ENCODE measurements at regions not wholly inside any gene's neighbourhood (a gene's known extent, or its start where the extent isn't known, plus 50 kb on each side); places are given as distances from the start of the nearest gene placed in this dataset.
"Not testable (repeated sequence)": the region's sequence is repeated elsewhere in the genome, so short reads cannot be mapped to it uniquely, and the experiment has no call there.

- H3K27ac ChIP-seq (ENCODE audit: low read depth, low read length); H3K79me2 ChIP-seq (ENCODE audit: control insufficient read depth, insufficient read depth, low read length, unreplicated experiment); H3K4me3 ChIP-seq (ENCODE audit: low read depth, low read length); H3K4me1 ChIP-seq (ENCODE audit: control insufficient read depth, insufficient read depth, low read length, unreplicated experiment); H3K27me3 ChIP-seq (ENCODE audit: insufficient read depth, low read length); H2AFZ ChIP-seq (ENCODE audit: low read length, unreplicated experiment); H3K36me3 ChIP-seq (ENCODE audit: insufficient read depth, low read length): not testable (repeated sequence)
These were observed 105.5 kb upstream of the NBPF9 start for GRCh38 chr1:149208836-149209235.

DNA sequence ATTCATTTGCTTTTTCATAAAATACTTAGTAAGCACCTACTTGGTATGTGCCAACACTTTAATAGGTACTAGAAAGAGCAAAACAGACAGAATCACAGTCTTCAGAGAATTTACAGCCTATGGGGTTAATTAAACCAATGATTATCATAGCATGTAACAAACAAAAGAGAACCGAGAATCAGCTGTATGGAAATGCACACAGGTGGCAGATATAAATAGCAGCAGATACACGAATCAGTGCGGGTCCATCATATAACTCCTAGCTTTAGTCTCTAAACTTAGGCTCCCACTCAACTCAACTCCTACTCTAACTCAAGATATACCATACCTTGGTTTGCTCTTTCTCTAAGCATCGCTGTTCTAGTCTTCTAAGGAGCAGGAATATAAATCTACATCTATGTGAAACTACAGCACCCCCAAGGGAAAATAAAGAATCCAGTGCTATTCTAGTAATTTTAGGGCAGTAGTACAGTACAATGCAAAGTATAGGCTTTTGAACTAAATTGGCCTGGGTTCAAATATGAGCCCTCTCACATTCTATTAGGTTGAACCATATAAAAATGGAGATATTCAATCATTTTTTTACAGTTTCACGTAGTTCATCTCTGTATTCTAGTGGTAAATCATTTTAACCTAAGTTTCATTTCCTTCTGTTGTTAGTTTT, 108.5 kb upstream of the NBPF9 start:
- not testable (repeated sequence) for H3K27me3 ChIP-seq (ENCODE audit: insufficient read depth, low read length); H3K4me3 ChIP-seq (ENCODE audit: low read depth, low read length); H3K27ac ChIP-seq (ENCODE audit: low read depth, low read length); H3K4me1 ChIP-seq (ENCODE audit: control insufficient read depth, insufficient read depth, low read length, unreplicated experiment); H2AFZ ChIP-seq (ENCODE audit: low read length, unreplicated experiment); H3K36me3 ChIP-seq (ENCODE audit: insufficient read depth, low read length); H3K79me2 ChIP-seq (ENCODE audit: control insufficient read depth, insufficient read depth, low read length, unreplicated experiment)

DNA sequence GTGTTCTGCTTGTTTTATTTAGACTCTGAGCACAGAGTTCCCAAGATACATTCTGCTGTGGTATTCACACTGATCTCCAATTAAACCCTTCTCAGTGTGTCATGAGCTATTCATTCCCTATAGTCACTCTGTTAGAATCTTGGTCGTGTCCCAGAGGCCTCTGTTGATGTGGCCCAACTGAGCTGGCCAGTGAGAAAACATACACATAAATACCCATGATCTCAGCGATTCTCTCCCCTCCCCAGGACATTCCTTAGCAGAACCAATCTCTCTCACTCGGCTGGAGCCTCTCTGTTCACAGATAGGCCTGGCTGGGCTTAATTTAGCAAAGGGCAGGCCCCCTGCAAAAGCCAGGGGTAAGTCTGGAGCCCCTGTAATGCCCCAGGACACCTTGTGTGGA, 109.6 kb upstream of the NBPF9 start:
- not testable (repeated sequence) for H3K27me3 ChIP-seq (ENCODE audit: insufficient read depth, low read length); H3K4me1 ChIP-seq (ENCODE audit: control insufficient read depth, insufficient read depth, low read length, unreplicated experiment); H3K79me2 ChIP-seq (ENCODE audit: control insufficient read depth, insufficient read depth, low read length, unreplicated experiment); H2AFZ ChIP-seq (ENCODE audit: low read length, unreplicated experiment); H3K27ac ChIP-seq (ENCODE audit: low read depth, low read length); H3K36me3 ChIP-seq (ENCODE audit: insufficient read depth, low read length); H3K4me3 ChIP-seq (ENCODE audit: low read depth, low read length)

- H2AFZ ChIP-seq (ENCODE audit: low read length, unreplicated experiment); H3K27ac ChIP-seq (ENCODE audit: low read depth, low read length); H3K27me3 ChIP-seq (ENCODE audit: insufficient read depth, low read length); H3K4me1 ChIP-seq (ENCODE audit: control insufficient read depth, insufficient read depth, low read length, unreplicated experiment); H3K4me3 ChIP-seq (ENCODE audit: low read depth, low read length); H3K36me3 ChIP-seq (ENCODE audit: insufficient read depth, low read length); H3K79me2 ChIP-seq (ENCODE audit: control insufficient read depth, insufficient read depth, low read length, unreplicated experiment): not testable (repeated sequence)
These were observed 110.3 kb upstream of the NBPF9 start for GRCh38 chr1:149213673-149214072.

DNA sequence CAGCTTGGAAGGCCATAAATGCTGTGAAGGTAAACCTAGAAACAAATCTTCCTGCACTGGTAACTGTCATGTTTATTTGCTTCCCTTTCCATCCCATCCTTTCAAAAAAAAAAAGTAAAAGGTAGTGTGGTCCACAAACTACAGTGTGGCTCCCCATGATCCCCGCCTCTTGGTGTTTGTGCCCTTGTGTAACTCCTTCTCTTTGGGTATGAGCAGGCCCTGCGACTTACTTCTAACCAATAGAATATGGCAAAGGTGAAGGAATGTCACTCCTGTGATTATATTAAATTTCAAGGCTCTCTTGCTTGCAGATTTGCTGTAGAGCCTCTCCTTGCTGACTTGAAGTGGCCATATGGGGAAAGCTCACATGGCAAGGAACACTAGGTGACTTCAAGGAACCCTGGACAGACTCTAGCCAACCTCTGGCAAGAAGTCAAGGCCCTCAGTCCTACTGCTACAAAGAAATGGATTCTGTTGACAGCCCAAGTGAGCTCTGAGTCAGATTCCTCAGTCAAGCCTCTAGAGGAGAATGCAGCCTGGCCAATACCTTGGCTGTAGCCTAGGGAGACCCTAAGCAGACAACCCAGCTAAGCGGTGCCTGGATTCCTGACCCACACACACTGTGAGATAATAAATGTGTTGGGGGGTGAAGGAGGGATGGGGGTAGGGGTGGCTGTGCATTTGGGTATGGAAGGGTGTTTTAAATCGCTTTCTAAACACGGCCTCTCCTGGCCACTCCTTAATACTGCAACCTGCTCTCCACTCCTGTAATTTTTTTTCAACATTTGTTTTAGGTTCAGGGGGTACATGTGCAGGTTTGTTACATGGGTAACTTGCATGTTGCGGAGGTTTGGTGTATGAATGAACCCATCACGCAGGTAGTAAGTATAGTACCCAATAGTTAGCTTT, 115.0 kb upstream of the NBPF9 start:
- not testable (repeated sequence) for H3K4me3 ChIP-seq (ENCODE audit: low read depth, low read length); H3K27ac ChIP-seq (ENCODE audit: low read depth, low read length); H3K4me1 ChIP-seq (ENCODE audit: control insufficient read depth, insufficient read depth, low read length, unreplicated experiment)

GRCh38 chr1:149219539-149219938, 116.2 kb upstream of the NBPF9 start:
- not testable (repeated sequence) for H3K4me3 ChIP-seq (ENCODE audit: low read depth, low read length); H3K4me1 ChIP-seq (ENCODE audit: control insufficient read depth, insufficient read depth, low read length, unreplicated experiment); H3K27me3 ChIP-seq (ENCODE audit: insufficient read depth, low read length); H3K36me3 ChIP-seq (ENCODE audit: insufficient read depth, low read length); H3K79me2 ChIP-seq (ENCODE audit: control insufficient read depth, insufficient read depth, low read length, unreplicated experiment); H2AFZ ChIP-seq (ENCODE audit: low read length, unreplicated experiment); H3K27ac ChIP-seq (ENCODE audit: low read depth, low read length)

More for the DNA sequence above, 115.0 kb upstream of the NBPF9 start:
- H3K79me2 ChIP-seq (ENCODE audit: control insufficient read depth, insufficient read depth, low read length, unreplicated experiment); H3K27me3 ChIP-seq (ENCODE audit: insufficient read depth, low read length); H3K36me3 ChIP-seq (ENCODE audit: insufficient read depth, low read length); H2AFZ ChIP-seq (ENCODE audit: low read length, unreplicated experiment): not testable (repeated sequence)

- H3K36me3 ChIP-seq (ENCODE audit: insufficient read depth, low read length) = not testable (repeated sequence)
These were observed 117.2 kb upstream of the NBPF9 start for GRCh38 chr1:149220463-149221074.

GRCh38 chr1:149227933-149228665, 124.7 kb upstream of the NBPF9 start:
- H3K27ac ChIP-seq (ENCODE audit: low read depth, low read length) = peak overlapping the region; percentile 76
- H3K36me3 ChIP-seq (ENCODE audit: insufficient read depth, low read length); H3K4me3 ChIP-seq (ENCODE audit: low read depth, low read length); H3K79me2 ChIP-seq (ENCODE audit: control insufficient read depth, insufficient read depth, low read length, unreplicated experiment); H3K4me1 ChIP-seq (ENCODE audit: control insufficient read depth, insufficient read depth, low read length, unreplicated experiment); H3K27me3 ChIP-seq (ENCODE audit: insufficient read depth, low read length); H2AFZ ChIP-seq (ENCODE audit: low read length, unreplicated experiment): not testable (repeated sequence)

More at GRCh38 chr1:149220463-149221074, 117.2 kb upstream of the NBPF9 start:
- H3K27ac ChIP-seq (ENCODE audit: low read depth, low read length); H2AFZ ChIP-seq (ENCODE audit: low read length, unreplicated experiment); H3K79me2 ChIP-seq (ENCODE audit: control insufficient read depth, insufficient read depth, low read length, unreplicated experiment); H3K4me1 ChIP-seq (ENCODE audit: control insufficient read depth, insufficient read depth, low read length, unreplicated experiment); H3K4me3 ChIP-seq (ENCODE audit: low read depth, low read length); H3K27me3 ChIP-seq (ENCODE audit: insufficient read depth, low read length): not testable (repeated sequence)

- H2AFZ ChIP-seq (ENCODE audit: low read length, unreplicated experiment); H3K79me2 ChIP-seq (ENCODE audit: control insufficient read depth, insufficient read depth, low read length, unreplicated experiment); H3K36me3 ChIP-seq (ENCODE audit: insufficient read depth, low read length); H3K4me1 ChIP-seq (ENCODE audit: control insufficient read depth, insufficient read depth, low read length, unreplicated experiment); H3K27me3 ChIP-seq (ENCODE audit: insufficient read depth, low read length); H3K4me3 ChIP-seq (ENCODE audit: low read depth, low read length): not testable (repeated sequence)
- peak overlapping the region; percentile 76 for H3K27ac ChIP-seq (ENCODE audit: low read depth, low read length)
These were observed 125.6 kb upstream of the NBPF9 start for GRCh38 chr1:149228672-149229585.

DNA sequence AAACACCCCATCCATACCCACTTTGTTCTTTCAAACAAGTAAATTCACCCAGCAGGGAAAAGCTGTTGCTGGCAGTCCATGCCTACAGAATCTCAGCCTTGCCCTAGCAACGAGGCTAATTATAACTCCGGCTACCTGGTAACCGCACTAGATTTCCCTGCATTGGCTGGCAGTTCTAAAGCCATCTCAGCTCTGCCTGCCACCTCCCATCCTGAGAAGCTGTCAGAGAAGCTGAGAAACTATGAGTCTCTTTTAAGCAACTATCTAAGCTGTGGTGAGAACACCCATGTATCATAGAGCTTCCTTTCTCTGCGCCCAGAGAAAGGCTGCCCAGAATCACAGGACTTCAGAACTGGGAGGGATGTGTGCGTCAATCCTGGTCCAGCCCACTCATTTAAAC, 126.5 kb upstream of the NBPF9 start:
- H3K79me2 ChIP-seq (ENCODE audit: control insufficient read depth, insufficient read depth, low read length, unreplicated experiment); H3K27me3 ChIP-seq (ENCODE audit: insufficient read depth, low read length); H3K4me1 ChIP-seq (ENCODE audit: control insufficient read depth, insufficient read depth, low read length, unreplicated experiment); H3K36me3 ChIP-seq (ENCODE audit: insufficient read depth, low read length); H3K4me3 ChIP-seq (ENCODE audit: low read depth, low read length); H2AFZ ChIP-seq (ENCODE audit: low read length, unreplicated experiment): not testable (repeated sequence)
- peak overlapping the region; percentile 73 for H3K27ac ChIP-seq (ENCODE audit: low read depth, low read length)
